GM06990 (cell line): ENCODE measurements at regions not wholly inside any gene's neighbourhood (a gene's known extent, or its start where the extent isn't known, plus 50 kb on each side); places are given as distances from the start of the nearest gene placed in this dataset.
"Not testable (repeated sequence)": the region's sequence is repeated elsewhere in the genome, so short reads cannot be mapped to it uniquely, and the experiment has no call there.

Experiments used
- DNase-seq: peaks from one replicate; pipeline ENCODE4 v3.0.0-alpha.2; 2011; ENCODE audit not compliant: insufficient read length; ENCODE audit errors: extremely low read depth
- H3K27me3 ChIP-seq: replicated peaks from 2 replicates; pipeline ENCODE4 v1.6.0; 2011; ENCODE audit warnings: low read length; ENCODE audit not compliant: control insufficient read depth, insufficient read depth
- H3K36me3 ChIP-seq: 2 replicates; pipeline ENCODE4 v1.5.1; 2011; ENCODE audit warnings: low read length; ENCODE audit not compliant: control insufficient read depth, insufficient read depth
- H3K4me3 ChIP-seq: replicated peaks from 2 replicates; pipeline ENCODE4 v1.5.1; 2011; ENCODE audit warnings: low read depth, mild to moderate bottlenecking, control low read depth, low read length
- CTCF ChIP-seq: IDR thresholded peaks from 2 replicates; pipeline ENCODE4 v1.5.1; 2011; ENCODE audit warnings: low read length, control low read depth, mild to moderate bottlenecking, inconsistent platforms; ENCODE audit not compliant: insufficient read depth, poor library complexity, severe bottlenecking

- Histone ChIP-seq H3K36me3 (no peaks in the 10 kb centered on the region), H3K4me3 (no peak overlapping the region), H3K27me3 (no peaks in the 10 kb centered on the region)
- no peak for TF ChIP-seq CTCF
- DNase-seq, result no peak
Measured at GRCh38 chr5:87030699-87031098, 237.0 kb upstream of the RASA1 start.

DNA sequence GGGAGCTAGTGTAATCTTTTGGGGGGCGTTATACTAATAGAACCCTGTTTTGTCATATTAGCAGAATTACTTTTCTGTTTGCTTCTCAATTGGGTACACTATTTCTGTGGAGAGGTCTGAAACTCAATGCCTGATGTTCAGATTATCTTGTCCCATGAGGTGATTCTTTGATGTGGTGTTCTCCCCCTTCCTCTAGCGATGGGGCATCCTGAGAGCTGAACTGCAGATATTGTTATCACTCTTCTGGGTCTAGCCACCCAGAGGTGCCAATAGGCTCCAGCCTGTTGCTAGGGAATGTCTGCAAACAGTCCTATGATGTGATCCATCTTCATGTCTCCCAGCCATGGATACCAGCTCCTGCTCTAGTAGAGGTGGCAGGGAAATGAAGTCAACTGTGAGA lies 233.1 kb upstream of the RASA1 start:
- Histone ChIP-seq H3K4me3 (no peak overlapping the region), H3K36me3 (no peaks in the 10 kb centered on the region), H3K27me3 (no peaks in the 10 kb centered on the region)
- TF ChIP-seq CTCF, result no peak
- no peak for DNase-seq

DNA sequence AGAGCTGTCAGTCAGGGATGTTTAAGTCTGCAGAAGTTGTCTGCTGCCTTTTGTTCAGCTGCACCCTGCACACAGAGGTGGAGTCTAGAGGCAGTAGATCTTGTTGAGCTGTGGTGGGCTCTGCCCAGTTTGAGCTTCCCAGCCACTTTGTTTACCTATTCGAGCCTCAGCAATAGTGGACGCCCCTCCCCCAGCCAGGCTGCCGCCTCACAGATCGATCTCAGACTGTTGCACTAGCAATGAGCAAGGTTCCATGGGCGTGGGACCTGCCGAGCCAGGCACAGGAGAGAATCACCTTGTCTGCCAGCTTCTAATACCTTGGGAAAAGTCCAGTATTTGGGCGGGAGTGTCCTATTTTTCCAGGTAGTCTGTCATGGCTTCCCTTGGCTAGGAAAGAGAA lies 225.1 kb upstream of the RASA1 start:
- Histone ChIP-seq H3K27me3 (no peaks in the 10 kb centered on the region), H3K36me3 (no peaks in the 10 kb centered on the region), H3K4me3 (no peak overlapping the region)
- DNase-seq, result no peak
- TF ChIP-seq CTCF, result no peak

GRCh38 chr5:87048156-87048555 lies 219.5 kb upstream of the RASA1 start:
- H3K36me3 ChIP-seq, result no peaks in the 10 kb centered on the region
- TF ChIP-seq CTCF, result no peak
- H3K27me3 ChIP-seq, result no peaks in the 10 kb centered on the region
- no peak for DNase-seq
- no peak overlapping the region for H3K4me3 ChIP-seq

DNA sequence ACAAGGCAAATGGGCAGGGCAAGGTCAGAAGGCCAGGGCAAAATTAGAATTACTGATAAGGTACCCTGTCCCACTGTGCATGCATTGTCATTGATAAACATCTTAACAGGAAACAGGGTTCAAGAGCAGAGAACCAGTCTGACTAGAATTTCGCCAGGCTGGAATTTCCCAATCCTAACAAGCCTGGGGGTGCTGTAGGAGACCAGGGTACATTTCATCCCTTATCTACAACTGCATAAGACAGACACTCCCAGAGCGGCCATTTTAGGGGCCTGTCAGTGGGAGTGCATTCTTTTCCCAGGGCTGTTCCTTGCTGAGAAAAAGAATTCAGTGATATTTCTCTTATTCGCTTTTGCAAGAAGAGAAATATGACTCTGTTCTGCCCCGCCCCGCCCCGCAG lies 218.7 kb upstream of the RASA1 start:
- H3K27me3 ChIP-seq, result not testable (repeated sequence)

DNA sequence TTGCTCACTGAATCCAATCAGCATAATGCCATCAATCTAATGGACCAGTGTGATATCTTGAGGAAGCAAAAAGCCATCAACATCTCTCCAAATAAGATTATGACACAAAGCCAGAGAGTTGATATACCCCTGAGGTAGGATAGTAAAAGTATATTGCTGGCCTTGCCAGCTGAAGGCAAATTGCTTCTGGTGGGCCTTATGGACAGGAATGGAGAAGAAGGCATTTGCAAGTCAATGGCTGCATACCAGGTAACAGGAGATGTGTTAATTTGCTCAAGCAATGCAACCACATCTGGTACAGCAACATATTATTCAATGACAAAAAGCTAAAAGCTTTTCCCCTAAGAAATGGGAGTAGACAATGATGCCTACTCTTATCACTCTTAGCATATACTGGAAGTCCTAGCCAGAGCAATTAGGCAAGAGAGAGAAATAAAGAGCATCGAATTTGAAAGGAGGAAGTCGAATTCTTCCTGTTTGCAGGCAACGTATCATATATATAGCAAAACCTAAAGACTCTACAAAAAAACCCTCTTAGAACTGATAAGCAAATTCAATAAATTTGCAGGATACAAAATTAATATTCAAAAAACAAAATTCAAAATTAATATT lies 216.1 kb upstream of the RASA1 start:
- no peak for DNase-seq
- Histone ChIP-seq H3K27me3 (no peaks in the 10 kb centered on the region), H3K4me3 (no peak overlapping the region), H3K36me3 (no peaks in the 10 kb centered on the region)
- no peak for TF ChIP-seq CTCF

More for the DNA sequence above, 218.7 kb upstream of the RASA1 start:
- H3K36me3 ChIP-seq, DNase-seq, H3K4me3 ChIP-seq: not testable (repeated sequence)
